Endothelial cell of umbilical vein (primary cell): ENCODE measurements at regions not wholly inside any gene's neighbourhood (a gene's known extent, or its start where the extent isn't known, plus 50 kb on each side); places are given as distances from the start of the nearest gene placed in this dataset.

Experiments used
- BruUV-seq: library from RNA; stranded (reverse); fragments of 400-500 nt; replicated peaks from 2 replicates; lab custom pipeline; 2021; lab: Mats Ljungman, UMichigan
- CTCF ChIA-PET: fragments of 300-600, 350-600 bp; sonication (Branson Sonifier 250); formaldehyde crosslinking; loops from one replicate; lab custom pipeline; 2021; ENCODE audit warnings: antibody characterized with exemption, inconsistent platforms; lab: Charles Lee
- POLR2A ChIA-PET: fragments of 300-600, 350-600 bp; sonication (Branson Sonifier 250); formaldehyde crosslinking; loops from one replicate; lab custom pipeline; 2021; ENCODE audit warnings: antibody characterized with exemption, inconsistent platforms; lab: Charles Lee
- DNase-seq: peaks from one replicate; pipeline ENCODE4 v3.0.0-alpha.2; 2011; ENCODE audit warnings: low read depth, low spot score
- FAIRE-seq: peaks from 2 replicates; lab custom pipeline; 2011; peaks lifted over from hg19 to GRCh38; lab: Jason Lieb, UNC
- H2AFZ ChIP-seq: 2 replicates; pipeline ENCODE4 v1.6.0; 2012; ENCODE audit warnings: low read depth, low read length, control low read depth, inconsistent platforms
- H3K27ac ChIP-seq: 2 replicates; pipeline ENCODE4 v1.5.1; 2011; ENCODE audit warnings: low read depth, mild to moderate bottlenecking, control low read depth, low read length, moderate library complexity; ENCODE audit not compliant: insufficient read depth
- H3K27me3 ChIP-seq, 2 experiments: 2 replicates each; pipeline versions ENCODE4 v1.6.0 to v1.6.1; 2011; ENCODE audit warnings: low read length in 2 of 2, mixed read lengths in 1 of 2; ENCODE audit not compliant: control insufficient read depth in 2 of 2, insufficient read depth in 2 of 2
- H3K36me3 ChIP-seq, 2 experiments: 2 replicates in 1 of 2; 3 replicates in 1 of 2; pipeline ENCODE4 v1.5.1; 2011; ENCODE audit warnings: low read length in 2 of 2, mild to moderate bottlenecking in 1 of 2, moderate library complexity in 1 of 2; ENCODE audit not compliant: control insufficient read depth in 2 of 2, insufficient read depth in 2 of 2; ENCODE audit errors: extremely low read depth in 1 of 2
- H3K4me1 ChIP-seq: 3 replicates; pipeline ENCODE4 v1.5.1; 2011; ENCODE audit warnings: mild to moderate bottlenecking, low read length; ENCODE audit not compliant: control insufficient read depth, insufficient read depth; ENCODE audit errors: extremely low read depth
- H3K4me2 ChIP-seq: 2 replicates; pipeline ENCODE4 v1.6.1; 2011; ENCODE audit warnings: low read length, control low read depth, mixed read lengths; ENCODE audit not compliant: insufficient read depth
- H3K4me3 ChIP-seq, 3 experiments: fragments of 200-600 bp in 1 of 3; sonication (generic), shearing (Covaris generic) in 1 of 3; replicated peaks in 1 of 3; 2 replicates each; pipeline ENCODE4 v1.5.1; 2011 to 2016; ENCODE audit warnings: control low read depth in 3 of 3, low read length in 3 of 3, mild to moderate bottlenecking in 2 of 3, inconsistent platforms in 1 of 3, low read depth in 1 of 3, moderate library complexity in 1 of 3; ENCODE audit not compliant: insufficient read depth in 1 of 3
- H3K79me2 ChIP-seq: 2 replicates; pipeline ENCODE4 v1.6.0; 2012; ENCODE audit warnings: low read length, inconsistent platforms; ENCODE audit not compliant: control insufficient read depth, insufficient read depth
- H3K9ac ChIP-seq: replicated peaks from 2 replicates; pipeline ENCODE3; 2011; ENCODE audit warnings: low read length, control low read depth; ENCODE audit not compliant: insufficient read depth; ENCODE audit errors: extremely low read depth
- H3K9me1 ChIP-seq: replicated peaks from 3 replicates; pipeline ENCODE4 v1.6.0; 2011; ENCODE audit warnings: mild to moderate bottlenecking, low read length; ENCODE audit not compliant: control insufficient read depth, insufficient read depth; ENCODE audit errors: extremely low read depth
- H3K9me3 ChIP-seq: replicated peaks from 2 replicates; pipeline ENCODE4 v1.5.1; 2012; ENCODE audit warnings: low read length, inconsistent platforms; ENCODE audit not compliant: control insufficient read depth, insufficient read depth
- H4K20me1 ChIP-seq: replicated peaks from 2 replicates; pipeline ENCODE3; 2011; ENCODE audit warnings: mild to moderate bottlenecking, low read length; ENCODE audit not compliant: control insufficient read depth, insufficient read depth; ENCODE audit errors: extremely low read depth
- CTCF ChIP-seq, 2 donors: IDR thresholded peaks; 1 replicate in 1 of 2; 2 replicates in 1 of 2; pipeline ENCODE4 v1.5.1; 2011; ENCODE audit warnings: low read length in 2 of 2, mild to moderate bottlenecking in 2 of 2, moderate library complexity in 2 of 2, control low read depth in 1 of 2, inconsistent platforms in 1 of 2, low read depth in 1 of 2; ENCODE audit not compliant: insufficient read depth in 1 of 2; ENCODE audit errors: extremely low read depth in 1 of 2
- EZH2 ChIP-seq: IDR thresholded peaks from 2 replicates; pipeline ENCODE4 v1.6.1; 2012; ENCODE audit warnings: borderline replicate concordance, low read depth, mild to moderate bottlenecking, moderate library complexity, low read length, inconsistent platforms; ENCODE audit not compliant: severe bottlenecking
- FOS ChIP-seq: IDR thresholded peaks from 2 replicates; pipeline ENCODE4 v1.6.1; 2011; ENCODE audit warnings: mild to moderate bottlenecking, low read length, moderate library complexity, borderline replicate concordance; ENCODE audit not compliant: insufficient read depth
- GATA2 ChIP-seq: IDR thresholded peaks from 2 replicates; pipeline ENCODE4 v1.7.0; 2011; ENCODE audit warnings: low read depth, mild to moderate bottlenecking, moderate library complexity, mixed read lengths, low read length; ENCODE audit not compliant: insufficient read length, insufficient read depth
- JUN ChIP-seq: IDR thresholded peaks from 2 replicates; pipeline ENCODE4 v1.6.1; 2011; ENCODE audit warnings: borderline replicate concordance, low read depth; ENCODE audit not compliant: insufficient read length, insufficient read depth
- MAX ChIP-seq: IDR thresholded peaks from 2 replicates; pipeline ENCODE4 v1.6.1; 2011; ENCODE audit not compliant: insufficient read depth, insufficient read length
- MYC ChIP-seq: IDR thresholded peaks from one replicate; pipeline ENCODE4 v1.6.1; 2011; ENCODE audit warnings: mild to moderate bottlenecking, low read depth, low read length
- POLR2A ChIP-seq: IDR thresholded peaks from 2 replicates; pipeline ENCODE4 v1.6.1; 2012; ENCODE audit warnings: low read depth, mild to moderate bottlenecking, control low read depth, low read length
- POLR2AphosphoS5 ChIP-seq: IDR thresholded peaks from 2 replicates; pipeline ENCODE4 v1.6.1; 2012; ENCODE audit warnings: low read depth, mild to moderate bottlenecking, control low read depth, low read length, moderate library complexity; ENCODE audit not compliant: insufficient read depth
- dilution Hi-C: fragments of 300-500 bp; cut with MboI; formaldehyde crosslinking; loops from one replicate; pipeline ENCODE4 v1.15.0; 2019; ENCODE audit warnings: low sequenced_read_pairs; ENCODE audit not compliant: extremely low pct_ligation_motif_present
- intact Hi-C: fragments of 100-400 bp; cut with micrococcal nuclease; formaldehyde crosslinking; loops from one replicate; pipeline ENCODE4 v1.10.0; 2022

GRCh38 chr15:96066852-96067495, 263.5 kb upstream of the NR2F2 start:
- Histone ChIP-seq H3K9me1 (no peaks in the 10 kb centered on the region), H3K4me1 (no peaks in the 10 kb centered on the region), H3K9ac (no peak overlapping the region), H3K27me3 (no peaks in the 10 kb centered on the region), H2AFZ (no peak overlapping the region), H3K36me3 (no peaks in the 10 kb centered on the region), H3K27ac (no peak overlapping the region), H3K9me3 (no peaks in the 10 kb centered on the region), H3K4me2 (no peak overlapping the region), H3K4me3 (no peak overlapping the region), H3K79me2 (no peaks in the 10 kb centered on the region), H4K20me1 (no peaks in the 10 kb centered on the region)
- intact Hi-C loops, result no loop called here
- POLR2A ChIA-PET, result no interaction called here
- FAIRE-seq, result no peak
- DNase-seq, result no peak
- CTCF ChIA-PET, result interaction anchor here (1.1 to 1.2 kb wide), 2 partner anchors 9 to 14 kb away, joined by 3 read pairs; no protein-coding TSS in a partner anchor
- no TSS peak for BruUV-seq
- dilution Hi-C loops, result no loop called here
- TF ChIP-seq CTCF (IDR thresholded peaks at IDR 0.05; ENCODE audit: extremely low read depth in 1 of 2, insufficient read depth in 1 of 2, low read depth in 1 of 2, low read length in 2 of 2), result no peak
- TF ChIP-seq POLR2A, result no peak
- TF ChIP-seq MAX, result no peak
- TF ChIP-seq FOS, result no peak
- no peak for TF ChIP-seq JUN
- TF ChIP-seq MYC, result no peak
- TF ChIP-seq POLR2AphosphoS5, result no peak
- no peak for TF ChIP-seq GATA2
- TF ChIP-seq EZH2, result no peak
